HUES6 (cell line): ENCODE measurements at regions not wholly inside any gene's neighbourhood (a gene's known extent, or its start where the extent isn't known, plus 50 kb on each side); places are given as distances from the start of the nearest gene placed in this dataset.

Experiments used
- H3K27ac ChIP-seq: 2 replicates; pipeline ENCODE4 v1.7.0; 2013; ENCODE audit warnings: low read depth, mild to moderate bottlenecking, low read length, inconsistent platforms
- H3K27me3 ChIP-seq: 2 replicates; pipeline ENCODE4 v1.6.1; 2013; ENCODE audit warnings: low read length; ENCODE audit not compliant: control insufficient read depth, insufficient read depth
- H3K36me3 ChIP-seq: 2 replicates; pipeline ENCODE4 v1.6.1; 2013; ENCODE audit warnings: low read length; ENCODE audit not compliant: control insufficient read depth, insufficient read depth
- H3K4me1 ChIP-seq: 2 replicates; pipeline ENCODE4 v1.6.1; 2013; ENCODE audit warnings: low read length; ENCODE audit not compliant: control insufficient read depth, insufficient read depth
- H3K4me3 ChIP-seq: 2 replicates; pipeline ENCODE4 v1.5.1; 2013; ENCODE audit warnings: low read depth, low read length
- H3K9ac ChIP-seq: one replicate; pipeline ENCODE4 v1.6.1; 2013; ENCODE audit warnings: mild to moderate bottlenecking, low read length
- H3K9me3 ChIP-seq: 2 replicates; pipeline ENCODE4 v1.6.1; 2013; ENCODE audit warnings: low read depth, low read length; ENCODE audit not compliant: control insufficient read depth, insufficient read depth

- H3K4me3 ChIP-seq, result no peak overlapping the region
- H3K36me3 ChIP-seq, result no peaks in the 10 kb centered on the region
- no peaks in the 10 kb centered on the region for H3K9me3 ChIP-seq
- H3K4me1 ChIP-seq, result peaks cover 16% of the 10 kb centered on the region
- no peaks in the 10 kb centered on the region for H3K27me3 ChIP-seq
- no peak overlapping the region for H3K27ac ChIP-seq
- no peak overlapping the region for H3K9ac ChIP-seq
Measured at GRCh38 chr2:7969756-7970515, 711.9 kb upstream of the ID2 start.

- Histone ChIP-seq H3K4me1 (peaks cover 16% of the 10 kb centered on the region), H3K36me3 (no peaks in the 10 kb centered on the region), H3K9ac (no peak overlapping the region), H3K9me3 (no peaks in the 10 kb centered on the region), H3K4me3 (no peak overlapping the region), H3K27ac (no peak overlapping the region), H3K27me3 (no peaks in the 10 kb centered on the region)
Measured at GRCh38 chr2:7971248-7971647, 710.6 kb upstream of the ID2 start.

GRCh38 chr2:7971841-7972240 lies 710.0 kb upstream of the ID2 start:
- no peak overlapping the region for H3K4me3 ChIP-seq
- H3K27me3 ChIP-seq, result no peaks in the 10 kb centered on the region
- H3K9me3 ChIP-seq, result no peaks in the 10 kb centered on the region
- H3K36me3 ChIP-seq, result no peaks in the 10 kb centered on the region
- no peak overlapping the region for H3K9ac ChIP-seq
- H3K27ac ChIP-seq, result no peak overlapping the region
- peaks cover 16% of the 10 kb centered on the region for H3K4me1 ChIP-seq

- Histone ChIP-seq H3K27me3 (no peaks in the 10 kb centered on the region), H3K36me3 (no peaks in the 10 kb centered on the region), H3K27ac (no peak overlapping the region), H3K9me3 (no peaks in the 10 kb centered on the region), H3K4me1 (peaks cover 16% of the 10 kb centered on the region), H3K9ac (no peak overlapping the region), H3K4me3 (no peak overlapping the region)
Measured at GRCh38 chr2:7972670-7973069, 709.2 kb upstream of the ID2 start.

GRCh38 chr2:7973801-7974480 lies 707.9 kb upstream of the ID2 start:
- Histone ChIP-seq H3K4me3 (no peak overlapping the region), H3K9ac (no peak overlapping the region), H3K4me1 (peaks cover 20% of the 10 kb centered on the region), H3K36me3 (no peaks in the 10 kb centered on the region), H3K27ac (no peak overlapping the region), H3K9me3 (no peaks in the 10 kb centered on the region), H3K27me3 (no peaks in the 10 kb centered on the region)

GRCh38 chr2:7974936-7975335 lies 706.9 kb upstream of the ID2 start:
- H3K9ac ChIP-seq, result no peak overlapping the region
- H3K4me3 ChIP-seq, result no peak overlapping the region
- H3K27ac ChIP-seq, result no peak overlapping the region
- H3K4me1 ChIP-seq, result peaks cover 20% of the 10 kb centered on the region
- no peaks in the 10 kb centered on the region for H3K36me3 ChIP-seq
- no peaks in the 10 kb centered on the region for H3K27me3 ChIP-seq
- H3K9me3 ChIP-seq, result no peaks in the 10 kb centered on the region

- no peak overlapping the region for H3K27ac ChIP-seq
- H3K27me3 ChIP-seq, result no peaks in the 10 kb centered on the region
- H3K36me3 ChIP-seq, result no peaks in the 10 kb centered on the region
- H3K4me1 ChIP-seq, result peaks cover 16% of the 10 kb centered on the region
- H3K4me3 ChIP-seq, result no peak overlapping the region
- H3K9me3 ChIP-seq, result no peaks in the 10 kb centered on the region
- no peak overlapping the region for H3K9ac ChIP-seq
Measured at GRCh38 chr2:7976206-7976605, 705.6 kb upstream of the ID2 start.

GRCh38 chr2:7977981-7978380 lies 703.9 kb upstream of the ID2 start:
- Histone ChIP-seq H3K27me3 (no peaks in the 10 kb centered on the region), H3K27ac (no peak overlapping the region), H3K4me3 (no peak overlapping the region), H3K4me1 (peaks cover 7% of the 10 kb centered on the region), H3K9ac (no peak overlapping the region), H3K36me3 (no peaks in the 10 kb centered on the region), H3K9me3 (peaks cover 6% of the 10 kb centered on the region; the same call in 1 of the 2 replicates)

- Histone ChIP-seq H3K4me3 (no peak overlapping the region), H3K4me1 (peaks cover 4% of the 10 kb centered on the region; the same call in 1 of the 2 replicates), H3K27me3 (no peaks in the 10 kb centered on the region), H3K36me3 (no peaks in the 10 kb centered on the region), H3K27ac (no peak overlapping the region), H3K9me3 (peaks cover 6% of the 10 kb centered on the region; the same call in 1 of the 2 replicates), H3K9ac (no peak overlapping the region)
Measured at GRCh38 chr2:7982054-7982453, 699.8 kb upstream of the ID2 start.

- Histone ChIP-seq H3K4me1 (peaks cover under 1% of the 10 kb centered on the region; the same call in 1 of the 2 replicates), H3K9me3 (peaks cover 6% of the 10 kb centered on the region; the same call in 1 of the 2 replicates), H3K36me3 (no peaks in the 10 kb centered on the region), H3K9ac (no peak overlapping the region), H3K27ac (no peak overlapping the region), H3K4me3 (no peak overlapping the region), H3K27me3 (no peaks in the 10 kb centered on the region)
Measured at GRCh38 chr2:7983451-7983850, 698.4 kb upstream of the ID2 start.

GRCh38 chr2:7983912-7984311 lies 697.9 kb upstream of the ID2 start:
- no peaks in the 10 kb centered on the region for H3K4me1 ChIP-seq
- H3K9me3 ChIP-seq, result peaks cover 6% of the 10 kb centered on the region; the same call in 1 of the 2 replicates

More at GRCh38 chr2:7983912-7984311, 697.9 kb upstream of the ID2 start:
- Histone ChIP-seq H3K9ac (no peak overlapping the region), H3K27me3 (no peaks in the 10 kb centered on the region), H3K36me3 (no peaks in the 10 kb centered on the region), H3K4me3 (no peak overlapping the region), H3K27ac (no peak overlapping the region)
